RPMI7951 (cell line): ENCODE measurements at regions not wholly inside any gene's neighbourhood (a gene's known extent, or its start where the extent isn't known, plus 50 kb on each side); places are given as distances from the start of the nearest gene placed in this dataset.

Source experiments
- DNase-seq: peaks from one replicate; pipeline ENCODE4 v3.0.0-alpha.2; 2012; ENCODE audit warnings: low read depth

- DNase-seq, result no peak
These were observed 464.6 kb upstream of the PKN2 start for GRCh38 chr1:88219521-88219920.

- DNase-seq, result no peak
These were observed 462.7 kb upstream of the PKN2 start for GRCh38 chr1:88221411-88221810.

- no peak for DNase-seq
These were observed 459.2 kb upstream of the PKN2 start for GRCh38 chr1:88224906-88225305.

- DNase-seq, result no peak
These were observed 456.0 kb upstream of the PKN2 start for GRCh38 chr1:88228114-88228513.

- DNase-seq, result no peak
These were observed 453.9 kb upstream of the PKN2 start for GRCh38 chr1:88230126-88230525.

GRCh38 chr1:88237058-88237457, 447.0 kb upstream of the PKN2 start:
- DNase-seq, result peak; percentile 35

GRCh38 chr1:88239205-88239604, 444.9 kb upstream of the PKN2 start:
- DNase-seq, result no peak

GRCh38 chr1:88247666-88248065, 436.4 kb upstream of the PKN2 start:
- no peak for DNase-seq

- no peak for DNase-seq
These were observed 433.2 kb upstream of the PKN2 start for GRCh38 chr1:88250915-88251314.

GRCh38 chr1:88252745-88253144, 431.3 kb upstream of the PKN2 start:
- DNase-seq, result no peak

- no peak for DNase-seq
These were observed 418.5 kb upstream of the PKN2 start for GRCh38 chr1:88265606-88266005.

GRCh38 chr1:88266051-88266450, 418.0 kb upstream of the PKN2 start:
- DNase-seq, result no peak

- no peak for DNase-seq
These were observed 411.9 kb upstream of the PKN2 start for GRCh38 chr1:88272216-88272615.

- no peak for DNase-seq
These were observed 409.6 kb upstream of the PKN2 start for GRCh38 chr1:88274431-88274830.

- no peak for DNase-seq
These were observed 408.7 kb upstream of the PKN2 start for GRCh38 chr1:88275259-88275862.

GRCh38 chr1:88276163-88276562, 407.9 kb upstream of the PKN2 start:
- DNase-seq, result no peak

GRCh38 chr1:88284066-88284465, 400.0 kb upstream of the PKN2 start:
- DNase-seq, result no peak

GRCh38 chr1:88284666-88285366, 399.3 kb upstream of the PKN2 start:
- DNase-seq, result no peak

GRCh38 chr1:88286716-88287115, 397.4 kb upstream of the PKN2 start:
- no peak for DNase-seq

GRCh38 chr1:88288571-88288970, 395.5 kb upstream of the PKN2 start:
- DNase-seq, result no peak

GRCh38 chr1:88289401-88290102, 394.5 kb upstream of the PKN2 start:
- DNase-seq, result no peak

- DNase-seq, result no peak
These were observed 392.3 kb upstream of the PKN2 start for GRCh38 chr1:88291611-88292354.
